C4-2B (cell line): ENCODE measurements at regions not wholly inside any gene's neighbourhood (a gene's known extent, or its start where the extent isn't known, plus 50 kb on each side); places are given as distances from the start of the nearest gene placed in this dataset.

Source experiments
- H3K27ac ChIP-seq: fragments of 450-650 bp; 2 replicates; pipeline ENCODE4 v1.5.1; 2017
- CTCF ChIP-seq: fragments of 450-650 bp; conservative IDR thresholded peaks from 2 replicates; pipeline ENCODE4 v1.5.1; 2017; ENCODE audit warnings: mild to moderate bottlenecking
- ZFX ChIP-seq: fragments of 450-650 bp; IDR thresholded peaks from 2 replicates; pipeline ENCODE4 v1.6.1; 2017

GRCh38 chr4:110961066-110961465 lies 338.2 kb upstream of the PITX2 start:
- TF ChIP-seq ZFX (no peak), CTCF (no peak)
- no peak overlapping the region for H3K27ac ChIP-seq

- H3K27ac ChIP-seq: no peak overlapping the region
- TF ChIP-seq ZFX (no peak), CTCF (no peak)
Measured at GRCh38 chr4:110962616-110963015, 339.7 kb upstream of the PITX2 start.

GRCh38 chr4:110963662-110964280 lies 340.9 kb upstream of the PITX2 start:
- TF ChIP-seq ZFX (no peak), CTCF (no peak)
- H3K27ac ChIP-seq: no peak overlapping the region

GRCh38 chr4:110967936-110968335 lies 345.1 kb upstream of the PITX2 start:
- no peak overlapping the region for H3K27ac ChIP-seq

GRCh38 chr4:110970642-110971041 lies 347.8 kb upstream of the PITX2 start:
- H3K27ac ChIP-seq: no peak overlapping the region
- TF ChIP-seq CTCF (peak; percentile 69), ZFX (no peak)

More at GRCh38 chr4:110967936-110968335, 345.1 kb upstream of the PITX2 start:
- TF ChIP-seq ZFX: no peak
- TF ChIP-seq CTCF: no peak

- TF ChIP-seq ZFX: no peak
- no peak for TF ChIP-seq CTCF
Measured at GRCh38 chr4:110975338-110975737, 352.5 kb upstream of the PITX2 start.

GRCh38 chr4:110977554-110977953 lies 354.7 kb upstream of the PITX2 start:
- TF ChIP-seq CTCF: no peak
- TF ChIP-seq ZFX: no peak
- H3K27ac ChIP-seq: no peak overlapping the region

More at GRCh38 chr4:110975338-110975737, 352.5 kb upstream of the PITX2 start:
- H3K27ac ChIP-seq: no peak overlapping the region
